ENCODE measurements at regions not wholly inside any gene's neighbourhood (a gene's known extent, or its start where the extent isn't known, plus 50 kb on each side); places are given as distances from the start of the nearest gene placed in this dataset.

- DNase-seq: no peak
- 68 to 78% methylated on average over 6 of the region's 6 CpGs for WGBS, 2 donors (ENCODE audit: low coverage in 1 of 2)
- intact Hi-C loops (cut with DNase I; ENCODE audit: low total_unique reads) (no loop called here), in situ Hi-C loops (cut with MboI; ENCODE audit: low pct_ligation_motif_present in 1 of 4, low pct_unique_long_range_greater_than_20kb in 1 of 4, low sequenced_read_pairs in 3 of 4) (no loop called here)
- Histone ChIP-seq H3K36me3 (no peaks in the 10 kb centered on the region), H3K9me3 (no peaks in the 10 kb centered on the region), H3K4me3 (no peak overlapping the region), H3K27me3 (no peaks in the 10 kb centered on the region), H3K27ac (no peak overlapping the region), H3K4me1 (peaks cover 0 to 7% (median 2%) of the 10 kb centered on the region in 4 donors)
- TF ChIP-seq CTCF (IDR thresholded peaks at IDR 0.05) (no peak), POLR2A (IDR thresholded peaks at IDR 0.05) (no peak), POLR2AphosphoS5 (IDR thresholded peaks at IDR 0.05) (no peak), EP300 (IDR thresholded peaks at IDR 0.05; ENCODE audit: low read depth) (no peak)
Measured at GRCh38 chr7:51633596-51633995, 317.0 kb upstream of the COBL start.

GRCh38 chr7:51633006-51633405 lies 316.4 kb upstream of the COBL start:
- H3K4me3 ChIP-seq: no peak overlapping the region
- no peak overlapping the region for H3K27ac ChIP-seq
- in situ Hi-C loops (cut with MboI; ENCODE audit: low pct_ligation_motif_present in 1 of 4, low pct_unique_long_range_greater_than_20kb in 1 of 4, low sequenced_read_pairs in 3 of 4): no loop called here
- no peak for DNase-seq
- no peaks in the 10 kb centered on the region for H3K36me3 ChIP-seq
- H3K9me3 ChIP-seq: no peaks in the 10 kb centered on the region
- intact Hi-C loops (cut with DNase I; ENCODE audit: low total_unique reads): no loop called here
- WGBS, 2 donors (ENCODE audit: low coverage in 1 of 2): 80 to 95% methylated on average over 1 of the region's 1 CpG
- TF ChIP-seq POLR2AphosphoS5 (IDR thresholded peaks at IDR 0.05): no peak
- TF ChIP-seq POLR2A (IDR thresholded peaks at IDR 0.05): no peak
- no peak for TF ChIP-seq CTCF (IDR thresholded peaks at IDR 0.05)
- no peak for TF ChIP-seq EP300 (IDR thresholded peaks at IDR 0.05; ENCODE audit: low read depth)
- no peaks in the 10 kb centered on the region for H3K27me3 ChIP-seq
- peaks cover 0 to 7% (median 2%) of the 10 kb centered on the region in 4 donors for H3K4me1 ChIP-seq

GRCh38 chr7:51630933-51631332 lies 314.3 kb upstream of the COBL start:
- no peaks in the 10 kb centered on the region for H3K36me3 ChIP-seq
- intact Hi-C loops (cut with DNase I; ENCODE audit: low total_unique reads): no loop called here
- no peaks in the 10 kb centered on the region for H3K27me3 ChIP-seq
- H3K4me3 ChIP-seq: no peak overlapping the region
- TF ChIP-seq POLR2AphosphoS5 (IDR thresholded peaks at IDR 0.05) (no peak), CTCF (IDR thresholded peaks at IDR 0.05) (no peak), EP300 (IDR thresholded peaks at IDR 0.05; ENCODE audit: low read depth) (no peak), POLR2A (IDR thresholded peaks at IDR 0.05) (no peak)
- in situ Hi-C loops (cut with MboI; ENCODE audit: low pct_ligation_motif_present in 1 of 4, low pct_unique_long_range_greater_than_20kb in 1 of 4, low sequenced_read_pairs in 3 of 4): no loop called here
- no peaks in the 10 kb centered on the region for H3K9me3 ChIP-seq
- peaks cover 0 to 7% (median 2%) of the 10 kb centered on the region in 4 donors for H3K4me1 ChIP-seq
- WGBS, 2 donors (ENCODE audit: low coverage in 1 of 2): 94 to 97% methylated on average over 9 to 16 of the region's 16 CpGs
- DNase-seq: no peak
- no peak overlapping the region for H3K27ac ChIP-seq

GRCh38 chr7:51629206-51629605 lies 312.6 kb upstream of the COBL start:
- no peak for DNase-seq
- Histone ChIP-seq H3K36me3 (no peaks in the 10 kb centered on the region), H3K4me3 (no peak overlapping the region), H3K4me1 (peaks cover 0 to under 1% (median under 1%) of the 10 kb centered on the region in 4 donors), H3K27me3 (no peaks in the 10 kb centered on the region), H3K27ac (no peak overlapping the region), H3K9me3 (no peaks in the 10 kb centered on the region)
- intact Hi-C loops (cut with DNase I; ENCODE audit: low total_unique reads) (no loop called here), in situ Hi-C loops (cut with MboI; ENCODE audit: low pct_ligation_motif_present in 1 of 4, low pct_unique_long_range_greater_than_20kb in 1 of 4, low sequenced_read_pairs in 3 of 4) (no loop called here)
- TF ChIP-seq EP300 (IDR thresholded peaks at IDR 0.05; ENCODE audit: low read depth) (no peak), CTCF (IDR thresholded peaks at IDR 0.05) (no peak), POLR2AphosphoS5 (IDR thresholded peaks at IDR 0.05) (no peak), POLR2A (IDR thresholded peaks at IDR 0.05) (no peak)
- WGBS, 2 donors (ENCODE audit: low coverage in 1 of 2): 83 to 86% methylated on average over 1 to 5 of the region's 5 CpGs
